ENCODE measurements at regions not wholly inside any gene's neighbourhood (a gene's known extent, or its start where the extent isn't known, plus 50 kb on each side); places are given as distances from the start of the nearest gene placed in this dataset.

- TF ChIP-seq CTCF (IDR thresholded peaks at IDR 0.05 in 2 of 3, conservative IDR thresholded peaks at IDR 0.05 in 1 of 3; ENCODE audit: control insufficient read depth in 2 of 3, extremely low read depth in 1 of 3, insufficient read depth in 1 of 3, low read depth in 3 of 3, low read length in 3 of 3) = no peak
- no peak for TF ChIP-seq REST (IDR thresholded peaks at IDR 0.05; ENCODE audit: low read depth, low read length)
- no peak for TF ChIP-seq SP1 (IDR thresholded peaks at IDR 0.05; ENCODE audit: low read depth, low read length)
- no peak for TF ChIP-seq MYC (IDR thresholded peaks at IDR 0.05; ENCODE audit: insufficient read depth, insufficient read length, insufficient replicate concordance, low read length, severe bottlenecking)
- no peak for TF ChIP-seq ZNF207 (IDR thresholded peaks at IDR 0.05; ENCODE audit: borderline replicate concordance)
- no peak for TF ChIP-seq RBBP5 (conservative IDR thresholded peaks at IDR 0.05)
- no peak for TF ChIP-seq IKZF1 (conservative IDR thresholded peaks at IDR 0.05)
- no peak for TF ChIP-seq RFX5 (IDR thresholded peaks at IDR 0.05; ENCODE audit: low read depth, low read length)
- no peak for TF ChIP-seq E4F1 (IDR thresholded peaks at IDR 0.05; ENCODE audit: borderline replicate concordance, partially characterized antibody)
- no peak for TF ChIP-seq SMC3 (IDR thresholded peaks at IDR 0.05; ENCODE audit: borderline replicate concordance, low read length)
Observed at GRCh38 chr6:19142275-19142674, 694.9 kb upstream of the ID4 start.

All from GM12878 (cell line).